ENCODE measurements at regions not wholly inside any gene's neighbourhood (a gene's known extent, or its start where the extent isn't known, plus 50 kb on each side); places are given as distances from the start of the nearest gene placed in this dataset.

- WGBS (ENCODE audit: missing lambda C conversion rate): 12% methylated on average over 1 of the region's 1 CpG
- no peak for ATAC-seq
These were observed 237.3 kb upstream of the TET2 start for GRCh38 chr4:104909376-104909775.

GRCh38 chr4:104912518-104912917 lies 234.2 kb upstream of the TET2 start:
- Histone ChIP-seq H3K4me1 (no peaks in the 10 kb centered on the region), H3K4me3 (no peak overlapping the region), H3K9me3 (no peaks in the 10 kb centered on the region), H3K27ac (no peak overlapping the region), H3K4me2 (no peak overlapping the region)
- no peak for FAIRE-seq
- POLR2A ChIA-PET: no interaction called here
- ATAC-seq: no peak
- WGBS (ENCODE audit: missing lambda C conversion rate): 0% methylated on average over 1 of the region's 1 CpG
- CTCF ChIA-PET: no interaction called here
- DNase-seq (ENCODE audit: low read depth in 1 of 2, low spot score in 1 of 2): no peak
- TF ChIP-seq TFCP2L1 (CRISPR knock-in tag; IDR thresholded peaks at IDR 0.05) (no peak), CEBPB (IDR thresholded peaks at IDR 0.05) (no peak), NPAS2 (CRISPR knock-in tag; IDR thresholded peaks at IDR 0.05; ENCODE audit: borderline replicate concordance) (no peak), ESRRA (IDR thresholded peaks at IDR 0.05; ENCODE audit: borderline replicate concordance, low read length) (no peak), BCL3 (IDR thresholded peaks at IDR 0.05) (no peak), E2F6 (IDR thresholded peaks at IDR 0.05; ENCODE audit: borderline replicate concordance, low read depth) (no peak), MAFK (IDR thresholded peaks at IDR 0.05; ENCODE audit: partially characterized antibody) (no peak), RNF2 (IDR thresholded peaks at IDR 0.05; ENCODE audit: borderline replicate concordance, low read depth) (no peak)
- TF ChIP-seq, protein P1, sequence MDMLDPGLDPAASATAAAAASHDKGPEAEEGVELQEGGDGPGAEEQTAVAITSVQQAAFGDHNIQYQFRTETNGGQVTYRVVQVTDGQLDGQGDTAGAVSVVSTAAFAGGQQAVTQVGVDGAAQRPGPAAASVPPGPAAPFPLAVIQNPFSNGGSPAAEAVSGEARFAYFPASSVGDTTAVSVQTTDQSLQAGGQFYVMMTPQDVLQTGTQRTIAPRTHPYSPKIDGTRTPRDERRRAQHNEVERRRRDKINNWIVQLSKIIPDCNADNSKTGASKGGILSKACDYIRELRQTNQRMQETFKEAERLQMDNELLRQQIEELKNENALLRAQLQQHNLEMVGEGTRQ (IDR thresholded peaks at IDR 0.05): no peak

More at GRCh38 chr4:104909376-104909775, 237.3 kb upstream of the TET2 start:
- Histone ChIP-seq H3K27ac (no peak overlapping the region), H3K9me3 (no peaks in the 10 kb centered on the region), H3K4me3 (no peak overlapping the region), H3K4me2 (no peak overlapping the region), H3K4me1 (no peaks in the 10 kb centered on the region)
- peak; percentile 44 for TF ChIP-seq MAFK (IDR thresholded peaks at IDR 0.05; ENCODE audit: partially characterized antibody)
- no peak for TF ChIP-seq CBX8 (IDR thresholded peaks at IDR 0.05)
- no peak for TF ChIP-seq CHD2 (IDR thresholded peaks at IDR 0.05; ENCODE audit: low read length, partially characterized antibody)
- POLR2A ChIA-PET: no interaction called here
- DNase-seq (ENCODE audit: low read depth in 1 of 2, low spot score in 1 of 2) (no peak), FAIRE-seq (no peak)
- CTCF ChIA-PET: no interaction called here

DNA sequence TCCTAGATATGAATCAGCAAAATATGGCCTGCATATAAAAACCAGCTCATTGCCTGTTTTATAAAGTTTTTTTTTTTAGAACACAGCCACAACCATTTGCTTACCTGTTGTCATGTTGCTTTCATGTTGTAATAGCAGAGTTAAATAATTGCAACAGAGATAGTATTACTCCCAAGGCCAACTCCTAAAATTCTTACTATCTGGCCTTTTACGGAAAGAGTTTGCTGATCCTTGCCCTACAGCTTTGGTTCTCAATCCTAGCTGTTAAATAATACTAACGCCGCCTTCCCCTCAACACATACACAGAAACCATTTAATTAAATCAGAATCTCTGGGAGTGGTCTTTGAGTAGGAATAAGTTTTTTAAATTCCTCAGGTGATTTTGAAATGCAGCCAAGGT lies 231.3 kb upstream of the TET2 start:
- Histone ChIP-seq H3K4me3 (no peak overlapping the region), H3K4me1 (no peaks in the 10 kb centered on the region), H3K9me3 (no peaks in the 10 kb centered on the region), H3K27ac (no peak overlapping the region), H3K4me2 (no peak overlapping the region)
- WGBS (ENCODE audit: missing lambda C conversion rate): 79% methylated on average over 3 of the region's 3 CpGs
- ChIA-PET POLR2A (no interaction called here), CTCF (interaction anchor here (1.0 to 1.3 kb wide), 2 partner anchors 14 to 55 kb away, joined by 3 read pairs; no protein-coding TSS in a partner anchor)
- no peak for TF ChIP-seq POLR2A (IDR thresholded peaks at IDR 0.05; ENCODE audit: low read length)
- TF ChIP-seq SMC3 (IDR thresholded peaks at IDR 0.05): no peak
- no peak for TF ChIP-seq ZNF302 (CRISPR knock-in tag; IDR thresholded peaks at IDR 0.05)
- TF ChIP-seq ZSCAN20 (CRISPR knock-in tag; IDR thresholded peaks at IDR 0.05): no peak
- TF ChIP-seq CEBPB (IDR thresholded peaks at IDR 0.05): no peak
- TF ChIP-seq KDM1A (IDR thresholded peaks at IDR 0.05; ENCODE audit: low read depth): no peak
- TF ChIP-seq MAZ (IDR thresholded peaks at IDR 0.05; ENCODE audit: borderline replicate concordance, low read depth, low read length): no peak
- no peak for TF ChIP-seq KDM5A (IDR thresholded peaks at IDR 0.05)
- TF ChIP-seq MAFK (IDR thresholded peaks at IDR 0.05; ENCODE audit: partially characterized antibody): no peak
- TF ChIP-seq JUNB (IDR thresholded peaks at IDR 0.05): no peak
- no peak for TF ChIP-seq HEYL (CRISPR knock-in tag; IDR thresholded peaks at IDR 0.05)
- TF ChIP-seq MAX (IDR thresholded peaks at IDR 0.05): no peak
- DNase-seq (ENCODE audit: low read depth in 1 of 2, low spot score in 1 of 2) (no peak), ATAC-seq (no peak), FAIRE-seq (no peak)

All from A549 (cell line).